PC-9 (cell line): ENCODE measurements at regions not wholly inside any gene's neighbourhood (a gene's known extent, or its start where the extent isn't known, plus 50 kb on each side); places are given as distances from the start of the nearest gene placed in this dataset.

Source experiments
- BruUV-seq: library from RNA; stranded (reverse); fragments of 400-500 nt; replicated peaks from 2 replicates; lab custom pipeline; 2021; lab: Mats Ljungman, UMichigan
- CTCF ChIA-PET: fragments of 300-600 bp; sonication (Branson Sonifier 250); formaldehyde crosslinking; loops from one replicate; lab custom pipeline; 2022; ENCODE audit warnings: antibody characterized with exemption; lab: Charles Lee
- POLR2A ChIA-PET: fragments of 300-600 bp; sonication (Branson Sonifier 250); formaldehyde crosslinking; loops from one replicate; lab custom pipeline; 2022; ENCODE audit warnings: antibody characterized with exemption; ENCODE audit not compliant: unreplicated experiment; lab: Charles Lee
- DNase-seq, 2 experiments: peaks; one replicate each; pipeline versions ENCODE4 v3.0.0 to v3.0.0-alpha.2; 2015 to 2022; ENCODE audit warnings: mixed read lengths in 1 of 2
- H2AFZ ChIP-seq: fragments of 200-600 bp; sonication (generic); 2 replicates; pipeline ENCODE4 v1.8.1; 2017; ENCODE audit warnings: antibody characterized with exemption
- H3F3A ChIP-seq: fragments of 200-600 bp; sonication (generic); 2 replicates; pipeline ENCODE4 v1.8.1; 2017; ENCODE audit warnings: antibody characterized with exemption, mild to moderate bottlenecking, low read depth; ENCODE audit not compliant: insufficient read depth
- H3K27ac ChIP-seq: fragments of 200-600 bp; sonication (generic); 2 replicates; pipeline ENCODE4 v1.6.1; 2016; ENCODE audit warnings: mixed run types
- H3K27me3 ChIP-seq: fragments of 200-600 bp; sonication (generic); 2 replicates; pipeline ENCODE4 v1.6.1; 2016; ENCODE audit warnings: low read depth, mixed run types; ENCODE audit not compliant: insufficient read depth
- H3K36me3 ChIP-seq: fragments of 200-600 bp; sonication (generic); 2 replicates; pipeline ENCODE4 v1.6.1; 2016; ENCODE audit warnings: low read depth, mixed run types
- H3K4me1 ChIP-seq: fragments of 200-600 bp; sonication (generic); replicated peaks from 2 replicates; pipeline ENCODE4 v1.6.1; 2016; ENCODE audit warnings: mixed run types; ENCODE audit not compliant: insufficient read depth
- H3K4me2 ChIP-seq: fragments of 200-600 bp; sonication (generic); 2 replicates; pipeline ENCODE4 v1.6.1; 2017; ENCODE audit warnings: mixed run types
- H3K4me3 ChIP-seq: fragments of 200-600 bp; sonication (generic); 2 replicates; pipeline ENCODE4 v1.6.1; 2016; ENCODE audit warnings: mixed run types
- H3K79me2 ChIP-seq: fragments of 200-600 bp; sonication (generic); 2 replicates; pipeline ENCODE4 v1.6.1; 2017; ENCODE audit warnings: low read depth, mixed run types
- H3K9me2 ChIP-seq: fragments of 200-600 bp; sonication (generic); 2 replicates; pipeline ENCODE4 v1.8.1; 2017; ENCODE audit warnings: mild to moderate bottlenecking; ENCODE audit not compliant: insufficient read depth
- H3K9me3 ChIP-seq: fragments of 200-600 bp; sonication (generic); 2 replicates; pipeline ENCODE4 v1.8.1; 2016; ENCODE audit warnings: low read depth; ENCODE audit not compliant: insufficient read depth
- H4K20me1 ChIP-seq: fragments of 200-600 bp; sonication (generic); 2 replicates; pipeline ENCODE4 v1.8.1; 2017; ENCODE audit not compliant: insufficient read depth
- EZH2 ChIP-seq: fragments of 200-600 bp; sonication (generic); IDR thresholded peaks from 2 replicates; pipeline ENCODE4 v1.8.0; 2017; ENCODE audit warnings: antibody characterized with exemption, low read depth
- intact Hi-C: fragments of 100-400 bp; cut with micrococcal nuclease; formaldehyde crosslinking; loops from one replicate; pipeline ENCODE4 v1.10.0; 2022; ENCODE audit not compliant: unreplicated experiment
- TF ChIP-seq, protein P1 (sequence below): fragments of 200-600 bp; sonication (generic); conservative IDR thresholded peaks from 2 replicates; pipeline ENCODE4 v1.6.1; 2017; ENCODE audit warnings: mixed run types, antibody characterized with exemption, mild to moderate bottlenecking, moderate library complexity

DNA sequence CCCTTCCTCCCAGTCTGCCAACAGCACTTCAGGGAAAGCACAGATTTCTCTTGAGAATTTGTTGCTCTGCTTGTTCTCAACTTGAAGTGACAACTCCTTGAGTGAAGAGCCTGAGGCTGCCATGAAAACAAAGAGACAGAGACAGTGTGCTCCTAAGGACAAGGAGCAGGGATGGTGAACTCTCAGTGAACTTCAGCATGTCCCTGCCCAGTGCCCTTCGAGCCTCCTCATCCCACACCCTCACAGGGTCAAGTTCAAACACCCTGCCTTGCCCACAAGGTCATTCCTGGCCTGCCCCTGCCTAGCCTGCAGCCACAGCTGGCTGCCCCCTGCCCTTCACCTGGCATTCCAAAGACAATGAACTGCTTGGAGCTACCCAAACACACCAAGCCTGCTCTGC is 343.5 kb upstream of the KLHL29 start:
- CTCF ChIA-PET = no interaction called here

GRCh38 chr2:23042216-23042906 is 342.6 kb upstream of the KLHL29 start:
- DNase-seq = peak in 1 of 2 experiments; percentile 23
- H3K27ac ChIP-seq = no peak overlapping the region
- H3K9me3 ChIP-seq = no peaks in the 10 kb centered on the region
- TF ChIP-seq EZH2 = no peak
- TF ChIP-seq, protein P1, sequence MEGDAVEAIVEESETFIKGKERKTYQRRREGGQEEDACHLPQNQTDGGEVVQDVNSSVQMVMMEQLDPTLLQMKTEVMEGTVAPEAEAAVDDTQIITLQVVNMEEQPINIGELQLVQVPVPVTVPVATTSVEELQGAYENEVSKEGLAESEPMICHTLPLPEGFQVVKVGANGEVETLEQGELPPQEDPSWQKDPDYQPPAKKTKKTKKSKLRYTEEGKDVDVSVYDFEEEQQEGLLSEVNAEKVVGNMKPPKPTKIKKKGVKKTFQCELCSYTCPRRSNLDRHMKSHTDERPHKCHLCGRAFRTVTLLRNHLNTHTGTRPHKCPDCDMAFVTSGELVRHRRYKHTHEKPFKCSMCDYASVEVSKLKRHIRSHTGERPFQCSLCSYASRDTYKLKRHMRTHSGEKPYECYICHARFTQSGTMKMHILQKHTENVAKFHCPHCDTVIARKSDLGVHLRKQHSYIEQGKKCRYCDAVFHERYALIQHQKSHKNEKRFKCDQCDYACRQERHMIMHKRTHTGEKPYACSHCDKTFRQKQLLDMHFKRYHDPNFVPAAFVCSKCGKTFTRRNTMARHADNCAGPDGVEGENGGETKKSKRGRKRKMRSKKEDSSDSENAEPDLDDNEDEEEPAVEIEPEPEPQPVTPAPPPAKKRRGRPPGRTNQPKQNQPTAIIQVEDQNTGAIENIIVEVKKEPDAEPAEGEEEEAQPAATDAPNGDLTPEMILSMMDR = no peak
- H3K4me1 ChIP-seq = no peaks in the 10 kb centered on the region
- no peaks in the 10 kb centered on the region for H3K36me3 ChIP-seq
- ChIA-PET CTCF (no interaction called here), POLR2A (no interaction called here)
- H3F3A ChIP-seq = no peaks in the 10 kb centered on the region
- no peak overlapping the region for H3K4me2 ChIP-seq
- no peak overlapping the region for H2AFZ ChIP-seq
- intact Hi-C loops = no loop called here
- H3K4me3 ChIP-seq = no peak overlapping the region
- H4K20me1 ChIP-seq = no peaks in the 10 kb centered on the region
- no TSS peak for BruUV-seq
- no peaks in the 10 kb centered on the region for H3K9me2 ChIP-seq
- H3K79me2 ChIP-seq = no peaks in the 10 kb centered on the region
- peaks cover 2% of the 10 kb centered on the region; the same call in 1 of the 2 replicates for H3K27me3 ChIP-seq

More for the DNA sequence above, 343.5 kb upstream of the KLHL29 start:
- no peaks in the 10 kb centered on the region for H3K9me2 ChIP-seq
- no TSS peak for BruUV-seq
- no peaks in the 10 kb centered on the region for H3K9me3 ChIP-seq
- no peak overlapping the region for H3K4me2 ChIP-seq
- no peak for DNase-seq
- H3K79me2 ChIP-seq = no peaks in the 10 kb centered on the region
- intact Hi-C loops = no loop called here
- H4K20me1 ChIP-seq = no peaks in the 10 kb centered on the region
- POLR2A ChIA-PET = no interaction called here
- H3K27me3 ChIP-seq = peaks cover 7% of the 10 kb centered on the region; the same call in 1 of the 2 replicates
- H2AFZ ChIP-seq = no peak overlapping the region
- H3K27ac ChIP-seq = no peak overlapping the region
- TF ChIP-seq EZH2 = no peak
- TF ChIP-seq, protein P1 = no peak
- H3K4me3 ChIP-seq = no peak overlapping the region
- no peaks in the 10 kb centered on the region for H3F3A ChIP-seq
- no peaks in the 10 kb centered on the region for H3K36me3 ChIP-seq
- no peaks in the 10 kb centered on the region for H3K4me1 ChIP-seq

GRCh38 chr2:23050388-23050787 is 334.6 kb upstream of the KLHL29 start:
- no peaks in the 10 kb centered on the region for H4K20me1 ChIP-seq
- ChIA-PET CTCF (interaction anchor here (0.6 kb wide), 1 partner anchor 1159 kb away, joined by 3 read pairs; no protein-coding TSS in a partner anchor), POLR2A (no interaction called here)
- H3K4me3 ChIP-seq = no peak overlapping the region
- no peaks in the 10 kb centered on the region for H3K9me3 ChIP-seq
- no TSS peak for BruUV-seq
- DNase-seq = no peak
- intact Hi-C loops = no loop called here
- H3K36me3 ChIP-seq = no peaks in the 10 kb centered on the region
- TF ChIP-seq, protein P1 = no peak
- no peak for TF ChIP-seq EZH2
- H3K4me1 ChIP-seq = no peaks in the 10 kb centered on the region
- no peaks in the 10 kb centered on the region for H3F3A ChIP-seq
- H3K27me3 ChIP-seq = peaks cover 26% of the 10 kb centered on the region
- no peak overlapping the region for H2AFZ ChIP-seq
- H3K4me2 ChIP-seq = no peak overlapping the region
- H3K79me2 ChIP-seq = no peaks in the 10 kb centered on the region
- no peaks in the 10 kb centered on the region for H3K9me2 ChIP-seq
- no peak overlapping the region for H3K27ac ChIP-seq
